ENCODE measurements at regions not wholly inside any gene's neighbourhood (a gene's known extent, or its start where the extent isn't known, plus 50 kb on each side); places are given as distances from the start of the nearest gene placed in this dataset.

- H3K4me3 ChIP-seq (ENCODE audit: low read length in 2 of 2) = no peak overlapping the region
- no peak overlapping the region for H3K27ac ChIP-seq (ENCODE audit: low read depth in 1 of 2, low read length in 1 of 2)
- no peaks in the 10 kb centered on the region for H3K36me3 ChIP-seq (ENCODE audit: control insufficient read depth in 2 of 2, insufficient read depth in 2 of 2, low read length in 1 of 2)
- H3K9me3 ChIP-seq (ENCODE audit: control insufficient read depth in 2 of 2, insufficient read depth in 1 of 2, low read length in 1 of 2) = peaks cover 0 to 10% of the 10 kb centered on the region in 2 donors
- DNase-seq (ENCODE audit: low read depth in 6 of 9, low spot score in 9 of 9) = no peak
- H3K27me3 ChIP-seq (ENCODE audit: control insufficient read depth in 2 of 2, insufficient read depth in 1 of 2, low read length in 1 of 2) = no peaks in the 10 kb centered on the region
- H3K4me1 ChIP-seq (ENCODE audit: control insufficient read depth in 2 of 2, insufficient read depth in 2 of 2, low read length in 2 of 2) = no peaks in the 10 kb centered on the region
- WGBS = 98% methylated on average over 6 of the region's 6 CpGs
These were observed 260.1 kb upstream of the ARID1B start for GRCh38 chr6:156517088-156517487.

- H3K4me1 ChIP-seq (ENCODE audit: control insufficient read depth in 2 of 2, insufficient read depth in 2 of 2, low read length in 2 of 2) = no peaks in the 10 kb centered on the region
- WGBS = 34% methylated on average over 4 of the region's 4 CpGs
- peaks cover 0 to 7% of the 10 kb centered on the region in 2 donors for H3K9me3 ChIP-seq (ENCODE audit: control insufficient read depth in 2 of 2, insufficient read depth in 1 of 2, low read length in 1 of 2)
- no peak overlapping the region for H3K4me3 ChIP-seq (ENCODE audit: low read length in 2 of 2)
- H3K36me3 ChIP-seq (ENCODE audit: control insufficient read depth in 2 of 2, insufficient read depth in 2 of 2, low read length in 1 of 2) = no peaks in the 10 kb centered on the region
- DNase-seq (ENCODE audit: low read depth in 6 of 9, low spot score in 9 of 9) = no peak
- no peaks in the 10 kb centered on the region for H3K27me3 ChIP-seq (ENCODE audit: control insufficient read depth in 2 of 2, insufficient read depth in 1 of 2, low read length in 1 of 2)
- no peak overlapping the region for H3K27ac ChIP-seq (ENCODE audit: low read depth in 1 of 2, low read length in 1 of 2)
These were observed 261.9 kb upstream of the ARID1B start for GRCh38 chr6:156515242-156515641.

GRCh38 chr6:156513504-156513903, 263.7 kb upstream of the ARID1B start:
- 93% methylated on average over 2 of the region's 2 CpGs for WGBS
- Histone ChIP-seq H3K4me1 (ENCODE audit: control insufficient read depth in 2 of 2, insufficient read depth in 2 of 2, low read length in 2 of 2) (no peaks in the 10 kb centered on the region), H3K27me3 (ENCODE audit: control insufficient read depth in 2 of 2, insufficient read depth in 1 of 2, low read length in 1 of 2) (no peaks in the 10 kb centered on the region), H3K27ac (ENCODE audit: low read depth in 1 of 2, low read length in 1 of 2) (no peak overlapping the region), H3K4me3 (ENCODE audit: low read length in 2 of 2) (no peak overlapping the region), H3K9me3 (ENCODE audit: control insufficient read depth in 2 of 2, insufficient read depth in 1 of 2, low read length in 1 of 2) (peaks cover 0 to 2% of the 10 kb centered on the region in 2 donors), H3K36me3 (ENCODE audit: control insufficient read depth in 2 of 2, insufficient read depth in 2 of 2, low read length in 1 of 2) (no peaks in the 10 kb centered on the region)
- no peak for DNase-seq (ENCODE audit: low read depth in 6 of 9, low spot score in 9 of 9)

- DNase-seq (ENCODE audit: low read depth in 6 of 9, low spot score in 9 of 9) = no peak
- no peak overlapping the region for H3K27ac ChIP-seq (ENCODE audit: low read depth in 1 of 2, low read length in 1 of 2)
- no peak overlapping the region for H3K4me3 ChIP-seq (ENCODE audit: low read length in 2 of 2)
- no peaks in the 10 kb centered on the region for H3K27me3 ChIP-seq (ENCODE audit: control insufficient read depth in 2 of 2, insufficient read depth in 1 of 2, low read length in 1 of 2)
- H3K4me1 ChIP-seq (ENCODE audit: control insufficient read depth in 2 of 2, insufficient read depth in 2 of 2, low read length in 2 of 2) = no peaks in the 10 kb centered on the region
- H3K36me3 ChIP-seq (ENCODE audit: control insufficient read depth in 2 of 2, insufficient read depth in 2 of 2, low read length in 1 of 2) = no peaks in the 10 kb centered on the region
- H3K9me3 ChIP-seq (ENCODE audit: control insufficient read depth in 2 of 2, insufficient read depth in 1 of 2, low read length in 1 of 2) = no peaks in the 10 kb centered on the region
These were observed 265.6 kb upstream of the ARID1B start for GRCh38 chr6:156511570-156511969.

GRCh38 chr6:156511051-156511450, 266.1 kb upstream of the ARID1B start:
- Histone ChIP-seq H3K36me3 (ENCODE audit: control insufficient read depth in 2 of 2, insufficient read depth in 2 of 2, low read length in 1 of 2) (no peaks in the 10 kb centered on the region), H3K27me3 (ENCODE audit: control insufficient read depth in 2 of 2, insufficient read depth in 1 of 2, low read length in 1 of 2) (no peaks in the 10 kb centered on the region), H3K4me1 (ENCODE audit: control insufficient read depth in 2 of 2, insufficient read depth in 2 of 2, low read length in 2 of 2) (no peaks in the 10 kb centered on the region), H3K9me3 (ENCODE audit: control insufficient read depth in 2 of 2, insufficient read depth in 1 of 2, low read length in 1 of 2) (no peaks in the 10 kb centered on the region), H3K27ac (ENCODE audit: low read depth in 1 of 2, low read length in 1 of 2) (no peak overlapping the region), H3K4me3 (ENCODE audit: low read length in 2 of 2) (no peak overlapping the region)
- DNase-seq (ENCODE audit: low read depth in 6 of 9, low spot score in 9 of 9) = no peak
- WGBS = 94% methylated on average over 5 of the region's 5 CpGs

GRCh38 chr6:156510242-156510641, 266.9 kb upstream of the ARID1B start:
- H3K4me1 ChIP-seq (ENCODE audit: control insufficient read depth in 2 of 2, insufficient read depth in 2 of 2, low read length in 2 of 2) = no peaks in the 10 kb centered on the region
- WGBS = 95% methylated on average over 2 of the region's 2 CpGs

GRCh38 chr6:156509496-156509895, 267.7 kb upstream of the ARID1B start:
- Histone ChIP-seq H3K36me3 (ENCODE audit: control insufficient read depth in 2 of 2, insufficient read depth in 2 of 2, low read length in 1 of 2) (no peaks in the 10 kb centered on the region), H3K27ac (ENCODE audit: low read depth in 1 of 2, low read length in 1 of 2) (no peak overlapping the region), H3K4me1 (ENCODE audit: control insufficient read depth in 2 of 2, insufficient read depth in 2 of 2, low read length in 2 of 2) (no peaks in the 10 kb centered on the region), H3K4me3 (ENCODE audit: low read length in 2 of 2) (no peak overlapping the region), H3K27me3 (ENCODE audit: control insufficient read depth in 2 of 2, insufficient read depth in 1 of 2, low read length in 1 of 2) (no peaks in the 10 kb centered on the region), H3K9me3 (ENCODE audit: control insufficient read depth in 2 of 2, insufficient read depth in 1 of 2, low read length in 1 of 2) (no peaks in the 10 kb centered on the region)
- DNase-seq (ENCODE audit: low read depth in 6 of 9, low spot score in 9 of 9) = no peak
- 96% methylated on average over 9 of the region's 9 CpGs for WGBS

More at GRCh38 chr6:156510242-156510641, 266.9 kb upstream of the ARID1B start:
- no peaks in the 10 kb centered on the region for H3K27me3 ChIP-seq (ENCODE audit: control insufficient read depth in 2 of 2, insufficient read depth in 1 of 2, low read length in 1 of 2)
- no peak for DNase-seq (ENCODE audit: low read depth in 6 of 9, low spot score in 9 of 9)
- no peaks in the 10 kb centered on the region for H3K36me3 ChIP-seq (ENCODE audit: control insufficient read depth in 2 of 2, insufficient read depth in 2 of 2, low read length in 1 of 2)
- no peak overlapping the region for H3K27ac ChIP-seq (ENCODE audit: low read depth in 1 of 2, low read length in 1 of 2)
- no peak overlapping the region for H3K4me3 ChIP-seq (ENCODE audit: low read length in 2 of 2)
- no peaks in the 10 kb centered on the region for H3K9me3 ChIP-seq (ENCODE audit: control insufficient read depth in 2 of 2, insufficient read depth in 1 of 2, low read length in 1 of 2)

- Histone ChIP-seq H3K4me3 (ENCODE audit: low read length in 2 of 2) (no peak overlapping the region), H3K27ac (ENCODE audit: low read depth in 1 of 2, low read length in 1 of 2) (no peak overlapping the region), H3K36me3 (ENCODE audit: control insufficient read depth in 2 of 2, insufficient read depth in 2 of 2, low read length in 1 of 2) (no peaks in the 10 kb centered on the region), H3K4me1 (ENCODE audit: control insufficient read depth in 2 of 2, insufficient read depth in 2 of 2, low read length in 2 of 2) (no peaks in the 10 kb centered on the region), H3K9me3 (ENCODE audit: control insufficient read depth in 2 of 2, insufficient read depth in 1 of 2, low read length in 1 of 2) (no peaks in the 10 kb centered on the region), H3K27me3 (ENCODE audit: control insufficient read depth in 2 of 2, insufficient read depth in 1 of 2, low read length in 1 of 2) (no peaks in the 10 kb centered on the region)
- peak in 5 of 9 donors; percentile 6 to 44 (median 11) for DNase-seq (ENCODE audit: low read depth in 6 of 9, low spot score in 9 of 9)
- 45% methylated on average over 6 of the region's 6 CpGs for WGBS
These were observed 268.3 kb upstream of the ARID1B start for GRCh38 chr6:156508923-156509322.

- DNase-seq (ENCODE audit: low read depth in 6 of 9, low spot score in 9 of 9) = no peak
- WGBS = 89% methylated on average over 5 of the region's 5 CpGs
- Histone ChIP-seq H3K27me3 (ENCODE audit: control insufficient read depth in 2 of 2, insufficient read depth in 1 of 2, low read length in 1 of 2) (no peaks in the 10 kb centered on the region), H3K4me1 (ENCODE audit: control insufficient read depth in 2 of 2, insufficient read depth in 2 of 2, low read length in 2 of 2) (no peaks in the 10 kb centered on the region), H3K4me3 (ENCODE audit: low read length in 2 of 2) (no peak overlapping the region), H3K27ac (ENCODE audit: low read depth in 1 of 2, low read length in 1 of 2) (no peak overlapping the region), H3K9me3 (ENCODE audit: control insufficient read depth in 2 of 2, insufficient read depth in 1 of 2, low read length in 1 of 2) (no peaks in the 10 kb centered on the region), H3K36me3 (ENCODE audit: control insufficient read depth in 2 of 2, insufficient read depth in 2 of 2, low read length in 1 of 2) (no peaks in the 10 kb centered on the region)
These were observed 269.1 kb upstream of the ARID1B start for GRCh38 chr6:156508126-156508525.

- DNase-seq (ENCODE audit: low read depth in 6 of 9, low spot score in 9 of 9) = no peak
- Histone ChIP-seq H3K9me3 (ENCODE audit: control insufficient read depth in 2 of 2, insufficient read depth in 1 of 2, low read length in 1 of 2) (no peaks in the 10 kb centered on the region), H3K27me3 (ENCODE audit: control insufficient read depth in 2 of 2, insufficient read depth in 1 of 2, low read length in 1 of 2) (no peaks in the 10 kb centered on the region), H3K27ac (ENCODE audit: low read depth in 1 of 2, low read length in 1 of 2) (no peak overlapping the region), H3K4me1 (ENCODE audit: control insufficient read depth in 2 of 2, insufficient read depth in 2 of 2, low read length in 2 of 2) (no peaks in the 10 kb centered on the region), H3K36me3 (ENCODE audit: control insufficient read depth in 2 of 2, insufficient read depth in 2 of 2, low read length in 1 of 2) (no peaks in the 10 kb centered on the region), H3K4me3 (ENCODE audit: low read length in 2 of 2) (no peak overlapping the region)
- WGBS = 89% methylated on average over 15 of the region's 15 CpGs
These were observed 269.5 kb upstream of the ARID1B start for GRCh38 chr6:156507656-156508055.
